ENCODE measurements at regions not wholly inside any gene's neighbourhood (a gene's known extent, or its start where the extent isn't known, plus 50 kb on each side); places are given as distances from the start of the nearest gene placed in this dataset.

- TF ChIP-seq CEBPB (IDR thresholded peaks at IDR 0.05) (no peak), YY1 (IDR thresholded peaks at IDR 0.05; ENCODE audit: low read depth) (no peak), REST (IDR thresholded peaks at IDR 0.05; ENCODE audit: low read depth) (no peak), CREB1 (IDR thresholded peaks at IDR 0.05; ENCODE audit: low read depth) (no peak), EP300 (IDR thresholded peaks at IDR 0.05; ENCODE audit: borderline replicate concordance) (no peak), TCF12 (IDR thresholded peaks at IDR 0.05; ENCODE audit: low read depth) (no peak), TAF1 (IDR thresholded peaks at IDR 0.05; ENCODE audit: low read depth) (no peak), EGR1 (IDR thresholded peaks at IDR 0.05) (no peak)
Measured at GRCh38 chr4:55259294-55259693, 86.7 kb upstream of the SRD5A3 start.

GRCh38 chr4:55269470-55269869 is 76.6 kb upstream of the SRD5A3 start:
- no peak for TF ChIP-seq MAX (IDR thresholded peaks at IDR 0.05)
- TF ChIP-seq REST (IDR thresholded peaks at IDR 0.05; ENCODE audit: low read depth) = no peak
- no peak for TF ChIP-seq CREB1 (IDR thresholded peaks at IDR 0.05; ENCODE audit: low read depth)
- TF ChIP-seq RAD21 (IDR thresholded peaks at IDR 0.05; ENCODE audit: low read depth) = no peak
- TF ChIP-seq TCF12 (IDR thresholded peaks at IDR 0.05; ENCODE audit: low read depth) = no peak
- TF ChIP-seq NFIC (IDR thresholded peaks at IDR 0.05) = no peak
- TF ChIP-seq CEBPB (IDR thresholded peaks at IDR 0.05) = no peak
- no peak for TF ChIP-seq TEAD4 (IDR thresholded peaks at IDR 0.05)
- TF ChIP-seq TAF1 (IDR thresholded peaks at IDR 0.05; ENCODE audit: low read depth) = no peak
- no peak for TF ChIP-seq USF1 (IDR thresholded peaks at IDR 0.05)
- TF ChIP-seq ZBTB7A (IDR thresholded peaks at IDR 0.05; ENCODE audit: low read depth) = no peak
- no peak for TF ChIP-seq YY1 (IDR thresholded peaks at IDR 0.05; ENCODE audit: low read depth)
- no peak for TF ChIP-seq EP300 (IDR thresholded peaks at IDR 0.05; ENCODE audit: borderline replicate concordance)

- TF ChIP-seq REST (IDR thresholded peaks at IDR 0.05; ENCODE audit: low read depth) (no peak), TCF12 (IDR thresholded peaks at IDR 0.05; ENCODE audit: low read depth) (no peak), EGR1 (IDR thresholded peaks at IDR 0.05) (no peak), TAF1 (IDR thresholded peaks at IDR 0.05; ENCODE audit: low read depth) (no peak), YY1 (IDR thresholded peaks at IDR 0.05; ENCODE audit: low read depth) (no peak), EP300 (IDR thresholded peaks at IDR 0.05; ENCODE audit: borderline replicate concordance) (no peak), FOXM1 (IDR thresholded peaks at IDR 0.05; ENCODE audit: borderline replicate concordance, low read depth) (no peak), MAX (IDR thresholded peaks at IDR 0.05) (no peak), ZBTB7A (IDR thresholded peaks at IDR 0.05; ENCODE audit: low read depth) (no peak), USF1 (IDR thresholded peaks at IDR 0.05) (no peak), CEBPB (IDR thresholded peaks at IDR 0.05) (no peak), TEAD4 (IDR thresholded peaks at IDR 0.05) (no peak), RAD21 (IDR thresholded peaks at IDR 0.05; ENCODE audit: low read depth) (no peak), NFIC (IDR thresholded peaks at IDR 0.05) (no peak), CREB1 (IDR thresholded peaks at IDR 0.05; ENCODE audit: low read depth) (no peak)
Measured at GRCh38 chr4:55269995-55270394, 76.0 kb upstream of the SRD5A3 start.

GRCh38 chr4:55270481-55270880 is 75.6 kb upstream of the SRD5A3 start:
- TF ChIP-seq MAX (IDR thresholded peaks at IDR 0.05) (no peak), TCF12 (IDR thresholded peaks at IDR 0.05; ENCODE audit: low read depth) (no peak), TEAD4 (IDR thresholded peaks at IDR 0.05) (no peak), EGR1 (IDR thresholded peaks at IDR 0.05) (no peak), ZBTB7A (IDR thresholded peaks at IDR 0.05; ENCODE audit: low read depth) (no peak)

- no peak for TF ChIP-seq EGR1 (IDR thresholded peaks at IDR 0.05)
Measured at GRCh38 chr4:55272102-55272501, 73.9 kb upstream of the SRD5A3 start.

Measured in Ishikawa (cell line).